Kidney (tissue), 13 donors: ENCODE measurements at regions not wholly inside any gene's neighbourhood (a gene's known extent, or its start where the extent isn't known, plus 50 kb on each side); places are given as distances from the start of the nearest gene placed in this dataset.

Experiments used
- DNase-seq, 5 donors: peaks; one replicate each; pipeline ENCODE4 v3.0.0-alpha.2; 2013 to 2020
- FAIRE-seq: peaks from 2 replicates; lab custom pipeline; 2012; peaks lifted over from hg19 to GRCh38; lab: Jason Lieb, UNC
- H3K27ac ChIP-seq, 2 donors: one replicate each; pipeline ENCODE4 v1.7.0; 2013; ENCODE audit warnings: low read depth in 2 of 2, low read length in 2 of 2, inconsistent platforms in 1 of 2
- H3K27me3 ChIP-seq: one replicate; pipeline ENCODE4 v1.7.1; 2013; ENCODE audit warnings: low read length, inconsistent platforms; ENCODE audit not compliant: control insufficient read depth, insufficient read depth
- H3K36me3 ChIP-seq, 3 donors: one replicate each; pipeline versions ENCODE4 v1.7.0 to v1.7.1; 2013; ENCODE audit warnings: low read length in 3 of 3, control low read depth in 1 of 3, inconsistent platforms in 1 of 3; ENCODE audit not compliant: insufficient read depth in 3 of 3, control insufficient read depth in 2 of 3
- H3K4me1 ChIP-seq, 3 donors: one replicate each; pipeline versions ENCODE4 v1.7.0 to v1.7.1; 2013; ENCODE audit warnings: low read length in 3 of 3, inconsistent platforms in 1 of 3, low read depth in 1 of 3; ENCODE audit not compliant: control insufficient read depth in 2 of 3, insufficient read depth in 2 of 3
- H3K4me3 ChIP-seq, 3 donors: one replicate each; pipeline versions ENCODE4 v1.7.0 to v1.8.1; 2013; ENCODE audit warnings: low read length in 3 of 3, control low read depth in 1 of 3, inconsistent platforms in 1 of 3
- H3K9ac ChIP-seq, 3 donors: one replicate each; pipeline versions ENCODE4 v1.7.0 to v1.7.1; 2013; ENCODE audit warnings: low read length in 3 of 3, control low read depth in 1 of 3, inconsistent platforms in 1 of 3
- H3K9me3 ChIP-seq, 3 donors: one replicate each; pipeline versions ENCODE4 v1.7.0 to v1.7.1; 2013; ENCODE audit warnings: low read length in 3 of 3, control low read depth in 1 of 3, inconsistent platforms in 1 of 3; ENCODE audit not compliant: control insufficient read depth in 2 of 3, insufficient read depth in 1 of 3
- CTCF ChIP-seq: IDR thresholded peaks from 3 replicates; pipeline ENCODE4 v1.5.1; 2012; ENCODE audit warnings: mild to moderate bottlenecking, moderate library complexity, borderline replicate concordance; ENCODE audit not compliant: insufficient read depth; ENCODE audit errors: extremely low read depth
- intact Hi-C: fragments of 100-400 bp; cut with DNase I; formaldehyde crosslinking; loops from one replicate; pipeline ENCODE4 v1.11.1; 2022
- donor health status: control.
- donor health status: control.
- donor health status: control.
- donor health status: control.
- donor health status: control.
- donor health status: DM: yes; HTN: yes; CAD: no.
- donor health status: Normal renal cell carcinoma (clear cell type).

GRCh38 chr9:14441976-14442651, 128.2 kb upstream of the NFIB start:
- TF ChIP-seq CTCF = peak; percentile 3
- Histone ChIP-seq H3K9ac (no peak overlapping the region), H3K27ac (no peak overlapping the region), H3K9me3 (no peaks in the 10 kb centered on the region), H3K27me3 (no peaks in the 10 kb centered on the region), H3K36me3 (no peaks in the 10 kb centered on the region), H3K4me3 (no peak overlapping the region), H3K4me1 (peaks cover 0 to 6% (median 0%) of the 10 kb centered on the region in 3 donors)
- FAIRE-seq = no peak
- intact Hi-C loops = no loop called here
- DNase-seq = no peak

GRCh38 chr9:14441115-14441514, 127.2 kb upstream of the NFIB start:
- Histone ChIP-seq H3K36me3 (no peaks in the 10 kb centered on the region), H3K4me3 (no peak overlapping the region), H3K9ac (no peak overlapping the region), H3K27ac (no peak overlapping the region), H3K27me3 (no peaks in the 10 kb centered on the region), H3K4me1 (peaks cover 0 to 6% (median 0%) of the 10 kb centered on the region in 3 donors), H3K9me3 (no peaks in the 10 kb centered on the region)
- DNase-seq (no peak), FAIRE-seq (no peak)
- no peak for TF ChIP-seq CTCF
- intact Hi-C loops = no loop called here

DNA sequence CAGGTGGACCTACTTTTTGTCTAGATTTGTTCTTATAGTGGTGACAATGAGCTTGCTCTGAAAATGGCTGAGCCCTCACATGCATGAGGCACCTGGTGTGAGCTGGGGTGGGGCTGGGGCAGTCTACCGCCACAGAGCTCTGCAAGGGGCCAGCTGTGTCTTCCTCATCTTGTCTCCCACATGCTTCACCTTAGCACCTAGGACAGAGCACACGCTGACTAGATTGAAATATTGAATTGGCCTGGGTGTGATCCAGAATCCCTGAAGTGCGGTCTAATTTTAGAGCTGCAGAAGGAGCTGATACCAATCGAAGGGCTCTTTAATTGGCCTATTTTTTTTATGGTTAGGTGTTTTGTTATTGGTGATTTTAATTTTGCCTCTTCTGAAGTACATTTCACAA, 126.1 kb upstream of the NFIB start:
- Histone ChIP-seq H3K27ac (no peak overlapping the region), H3K9me3 (no peaks in the 10 kb centered on the region), H3K27me3 (no peaks in the 10 kb centered on the region), H3K4me1 (peaks cover 0 to 6% (median 0%) of the 10 kb centered on the region in 3 donors), H3K36me3 (no peaks in the 10 kb centered on the region), H3K9ac (no peak overlapping the region), H3K4me3 (no peak overlapping the region)
- DNase-seq (no peak), FAIRE-seq (no peak)
- no peak for TF ChIP-seq CTCF
- intact Hi-C loops = no loop called here

- Histone ChIP-seq H3K27me3 (no peaks in the 10 kb centered on the region), H3K4me3 (no peak overlapping the region), H3K9ac (no peak overlapping the region), H3K27ac (no peak overlapping the region), H3K36me3 (no peaks in the 10 kb centered on the region), H3K9me3 (no peaks in the 10 kb centered on the region), H3K4me1 (peaks cover 0 to 6% (median 0%) of the 10 kb centered on the region in 3 donors)
- intact Hi-C loops = no loop called here
- no peak for DNase-seq
- no peak for FAIRE-seq
- TF ChIP-seq CTCF = no peak
Observed at GRCh38 chr9:14439555-14439954, 125.6 kb upstream of the NFIB start.
